Neural progenitor cell (in vitro differentiated cells): ENCODE measurements at regions not wholly inside any gene's neighbourhood (a gene's known extent, or its start where the extent isn't known, plus 50 kb on each side); places are given as distances from the start of the nearest gene placed in this dataset.

ENCODE experiments used
- EZH2 ChIP-seq: fragments of 200-600 bp; sonication (generic); IDR thresholded peaks from 2 replicates; pipeline ENCODE4 v1.6.1; 2017; ENCODE audit warnings: antibody characterized with exemption, mild to moderate bottlenecking, moderate library complexity
- EZH2phosphoT487 ChIP-seq: fragments of 200-600 bp; sonication (generic); IDR thresholded peaks from 2 replicates; pipeline ENCODE4 v1.6.1; 2017; ENCODE audit warnings: antibody characterized with exemption
- TF ChIP-seq, protein P1 (sequence below): fragments of 200-600 bp; sonication (generic); IDR thresholded peaks from 2 replicates; pipeline ENCODE4 v1.5.1; 2017; ENCODE audit warnings: antibody characterized with exemption, mild to moderate bottlenecking

DNA sequence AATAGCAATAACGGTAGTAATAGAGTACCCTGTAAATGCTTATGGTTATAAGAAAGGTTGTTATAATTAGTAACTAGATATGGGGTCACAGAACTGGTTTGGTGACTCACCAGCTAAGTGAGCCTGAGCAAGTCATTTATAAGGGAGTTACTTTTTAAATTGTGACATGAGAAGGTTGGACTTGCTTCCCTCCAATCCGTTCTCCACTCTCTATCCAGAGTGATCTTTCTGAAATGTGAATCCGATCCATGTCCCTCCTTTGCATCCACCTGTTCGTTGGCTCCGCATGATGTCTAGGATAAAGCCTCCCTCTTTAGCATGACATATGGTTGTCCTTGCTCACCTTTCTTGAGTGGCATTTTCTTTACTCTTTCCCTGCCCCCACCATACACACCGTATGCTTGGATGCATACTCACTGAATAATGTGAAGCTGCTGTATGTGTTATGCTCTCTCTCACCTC is 83.1 kb downstream of the CDC42EP3 start:
- TF ChIP-seq EZH2 (no peak), EZH2phosphoT487 (no peak)
- TF ChIP-seq, protein P1, sequence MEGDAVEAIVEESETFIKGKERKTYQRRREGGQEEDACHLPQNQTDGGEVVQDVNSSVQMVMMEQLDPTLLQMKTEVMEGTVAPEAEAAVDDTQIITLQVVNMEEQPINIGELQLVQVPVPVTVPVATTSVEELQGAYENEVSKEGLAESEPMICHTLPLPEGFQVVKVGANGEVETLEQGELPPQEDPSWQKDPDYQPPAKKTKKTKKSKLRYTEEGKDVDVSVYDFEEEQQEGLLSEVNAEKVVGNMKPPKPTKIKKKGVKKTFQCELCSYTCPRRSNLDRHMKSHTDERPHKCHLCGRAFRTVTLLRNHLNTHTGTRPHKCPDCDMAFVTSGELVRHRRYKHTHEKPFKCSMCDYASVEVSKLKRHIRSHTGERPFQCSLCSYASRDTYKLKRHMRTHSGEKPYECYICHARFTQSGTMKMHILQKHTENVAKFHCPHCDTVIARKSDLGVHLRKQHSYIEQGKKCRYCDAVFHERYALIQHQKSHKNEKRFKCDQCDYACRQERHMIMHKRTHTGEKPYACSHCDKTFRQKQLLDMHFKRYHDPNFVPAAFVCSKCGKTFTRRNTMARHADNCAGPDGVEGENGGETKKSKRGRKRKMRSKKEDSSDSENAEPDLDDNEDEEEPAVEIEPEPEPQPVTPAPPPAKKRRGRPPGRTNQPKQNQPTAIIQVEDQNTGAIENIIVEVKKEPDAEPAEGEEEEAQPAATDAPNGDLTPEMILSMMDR = no peak
